ENCODE measurements at regions not wholly inside any gene's neighbourhood (a gene's known extent, or its start where the extent isn't known, plus 50 kb on each side); places are given as distances from the start of the nearest gene placed in this dataset.

DNA sequence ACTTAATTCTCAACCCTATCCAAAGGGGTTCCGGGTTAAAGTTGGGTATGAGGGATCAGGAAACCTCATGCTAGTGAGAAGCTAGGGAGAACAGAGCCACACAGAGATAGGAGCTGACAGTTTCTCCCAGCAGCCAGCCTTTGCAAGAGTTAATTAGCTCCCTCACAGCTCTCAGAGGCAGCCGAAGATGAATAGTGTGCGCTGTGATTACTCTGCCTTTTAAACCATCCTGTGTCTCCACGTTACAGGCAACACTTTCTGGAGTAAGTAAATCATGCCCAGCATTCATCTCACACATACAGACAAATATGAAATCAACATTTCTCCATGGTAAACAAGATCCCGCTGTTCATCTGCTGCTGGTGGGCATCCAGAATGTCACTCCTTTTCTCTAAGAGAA is 429.6 kb downstream of the INSC start:
- no peak for DNase-seq

GRCh38 chr11:15547685-15548084 is 433.0 kb downstream of the INSC start:
- no peak for DNase-seq

DNA sequence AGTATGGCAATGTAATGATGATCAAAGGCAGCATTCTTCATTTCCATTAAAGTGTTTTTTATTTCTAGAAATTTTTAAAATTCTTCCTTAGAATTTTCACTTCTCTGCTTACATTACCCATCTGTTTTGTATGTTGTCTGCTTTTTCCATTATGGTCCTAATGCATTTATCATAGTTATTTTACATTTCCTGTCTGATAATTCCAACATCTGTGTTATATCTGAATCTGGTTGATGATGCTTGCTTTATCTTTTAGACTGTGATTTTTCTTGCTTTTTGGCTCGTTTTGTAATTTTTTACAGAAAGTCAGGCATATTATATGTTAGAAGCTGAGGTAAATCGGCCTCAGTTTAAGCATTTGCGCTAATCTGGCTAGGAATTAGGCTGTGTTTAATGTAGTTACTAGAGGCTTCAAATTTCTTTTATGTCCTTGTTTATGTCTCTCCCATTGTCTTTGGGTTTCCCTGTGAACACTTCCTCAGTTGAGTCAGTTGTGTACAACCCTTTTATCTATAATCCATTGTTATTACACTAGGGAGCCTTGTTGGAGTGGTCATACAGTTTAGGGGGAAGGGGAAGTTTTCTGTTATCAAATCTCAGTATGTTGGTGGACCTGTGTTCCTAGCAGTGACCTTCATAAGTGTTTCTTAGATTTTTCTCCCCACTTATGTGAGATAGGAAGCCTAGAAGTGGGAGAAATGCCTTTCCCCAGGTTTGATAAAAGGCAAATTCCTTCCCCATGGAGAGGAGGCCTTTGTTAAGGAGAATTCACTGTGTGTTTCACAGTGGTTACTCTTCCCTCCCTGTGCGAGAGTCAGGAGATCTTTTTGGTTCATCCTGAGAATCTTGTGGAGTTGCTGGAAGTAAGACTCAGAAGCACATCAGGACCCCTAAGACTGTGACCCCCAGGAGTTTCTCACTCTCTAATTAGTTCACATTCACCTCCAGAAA is 437.5 kb downstream of the INSC start:
- no peak for DNase-seq

DNA sequence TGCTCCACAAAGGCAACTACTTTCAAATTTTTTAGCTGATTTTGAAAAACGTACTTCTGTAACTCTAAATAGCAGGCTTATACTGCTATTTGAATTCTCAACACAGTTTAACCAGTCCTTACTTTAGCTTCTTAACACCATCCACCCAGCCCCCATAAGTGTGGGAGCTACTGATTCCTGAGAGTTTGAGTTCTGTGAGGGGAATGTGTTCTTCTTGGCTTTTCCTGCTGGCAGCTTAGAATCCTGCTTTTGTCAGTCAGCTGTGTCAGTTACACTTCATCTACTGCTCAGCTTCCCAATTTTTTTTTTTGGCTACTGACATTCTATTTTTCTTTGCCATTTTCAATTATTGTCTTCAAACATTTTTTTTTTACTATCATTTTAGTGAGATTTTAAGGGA is 440.4 kb downstream of the INSC start:
- no peak for DNase-seq

DNA sequence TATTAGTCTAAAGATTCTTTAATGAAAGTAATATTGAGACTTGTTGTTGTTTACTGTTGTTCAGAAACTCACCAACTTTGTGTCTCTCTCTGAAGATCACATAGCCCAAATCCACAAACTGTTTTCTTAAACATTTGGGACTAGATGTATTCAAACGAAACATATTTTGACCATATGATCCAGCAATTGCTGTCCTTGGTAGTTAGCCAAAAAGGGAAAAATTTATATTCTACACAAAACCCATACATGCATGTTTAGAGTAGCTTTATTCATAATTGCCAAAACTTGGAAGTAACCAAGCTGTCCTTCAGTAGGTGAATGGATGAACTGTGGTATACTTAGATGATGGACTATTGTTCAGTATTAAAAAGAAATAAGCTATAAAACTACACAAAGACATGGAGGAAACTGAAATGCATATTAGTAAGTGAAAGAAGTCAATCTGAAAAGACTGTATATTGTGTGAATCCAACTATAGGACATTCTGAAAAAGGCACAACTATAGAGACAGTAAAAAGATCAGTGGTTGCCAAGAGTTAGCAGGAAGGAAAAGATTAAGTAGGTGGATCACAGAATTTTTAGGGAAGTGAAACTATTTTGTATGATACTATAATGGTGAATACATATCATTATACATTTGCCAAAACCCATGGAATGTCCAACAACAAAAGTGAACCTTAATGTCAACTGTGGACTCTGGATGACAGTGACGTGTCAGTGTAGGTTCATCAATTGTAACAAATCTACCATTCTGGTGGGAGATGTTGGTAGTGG is 442.9 kb downstream of the INSC start:
- DNase-seq = no peak

DNA sequence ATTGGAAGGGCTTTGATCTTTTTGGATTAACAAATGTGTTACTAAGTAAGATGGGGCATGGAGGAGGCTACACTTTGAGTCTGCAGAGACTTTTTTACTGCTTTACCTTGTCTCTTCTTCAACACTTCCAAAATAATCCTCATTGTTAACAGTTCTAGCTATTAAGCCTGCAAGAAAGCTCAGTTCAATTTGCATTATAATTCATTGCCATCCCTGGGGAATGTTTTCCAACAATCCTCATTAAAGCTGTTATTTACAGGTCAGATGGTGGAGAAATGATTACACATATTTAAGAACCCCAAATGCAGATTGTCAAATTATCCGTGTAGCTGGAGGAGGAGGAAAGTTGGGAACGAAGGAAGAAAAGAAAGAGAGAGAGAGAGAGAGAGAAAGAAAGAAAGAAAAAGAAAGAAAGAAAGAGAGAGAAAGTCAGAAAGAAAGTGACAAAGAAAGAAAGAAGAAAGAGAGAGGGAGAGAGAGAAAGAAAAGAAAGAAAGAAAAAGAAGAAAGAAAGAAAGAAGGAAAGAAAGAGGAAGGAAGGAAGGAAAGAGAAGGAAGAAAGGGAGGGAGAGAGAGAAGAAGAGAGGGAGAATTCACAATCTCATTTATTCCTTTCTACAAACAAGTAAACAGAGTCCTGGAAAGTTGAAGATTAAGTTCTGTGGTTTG is 443.9 kb downstream of the INSC start:
- no peak for DNase-seq

GRCh38 chr11:15560689-15561467 is 446.2 kb downstream of the INSC start:
- no peak for DNase-seq

DNA sequence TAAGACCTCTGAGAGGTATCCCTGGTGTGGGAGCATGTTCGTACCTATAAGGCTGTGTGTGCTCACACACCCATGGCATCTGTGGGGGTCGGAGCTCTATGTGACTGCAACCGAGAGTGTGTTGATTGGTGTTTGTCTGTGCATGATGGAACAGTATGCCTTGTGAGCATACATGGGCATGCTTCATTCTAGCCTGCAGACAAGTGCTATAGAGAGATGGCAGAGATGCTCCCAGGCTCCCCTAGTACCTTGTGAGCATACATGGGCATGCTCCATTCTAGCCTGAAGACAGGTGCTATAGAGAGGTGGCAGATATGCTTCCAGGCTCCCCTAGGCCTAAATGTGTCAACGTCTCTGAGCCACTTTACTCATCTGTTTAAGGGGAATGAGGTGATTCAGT is 447.5 kb downstream of the INSC start:
- DNase-seq = no peak

GRCh38 chr11:15563054-15563453 is 448.3 kb downstream of the INSC start:
- no peak for DNase-seq

- DNase-seq = no peak
These were observed 451.2 kb downstream of the INSC start for GRCh38 chr11:15565880-15566279.

- no peak for DNase-seq
These were observed 453.7 kb downstream of the INSC start for GRCh38 chr11:15568440-15568839.

DNA sequence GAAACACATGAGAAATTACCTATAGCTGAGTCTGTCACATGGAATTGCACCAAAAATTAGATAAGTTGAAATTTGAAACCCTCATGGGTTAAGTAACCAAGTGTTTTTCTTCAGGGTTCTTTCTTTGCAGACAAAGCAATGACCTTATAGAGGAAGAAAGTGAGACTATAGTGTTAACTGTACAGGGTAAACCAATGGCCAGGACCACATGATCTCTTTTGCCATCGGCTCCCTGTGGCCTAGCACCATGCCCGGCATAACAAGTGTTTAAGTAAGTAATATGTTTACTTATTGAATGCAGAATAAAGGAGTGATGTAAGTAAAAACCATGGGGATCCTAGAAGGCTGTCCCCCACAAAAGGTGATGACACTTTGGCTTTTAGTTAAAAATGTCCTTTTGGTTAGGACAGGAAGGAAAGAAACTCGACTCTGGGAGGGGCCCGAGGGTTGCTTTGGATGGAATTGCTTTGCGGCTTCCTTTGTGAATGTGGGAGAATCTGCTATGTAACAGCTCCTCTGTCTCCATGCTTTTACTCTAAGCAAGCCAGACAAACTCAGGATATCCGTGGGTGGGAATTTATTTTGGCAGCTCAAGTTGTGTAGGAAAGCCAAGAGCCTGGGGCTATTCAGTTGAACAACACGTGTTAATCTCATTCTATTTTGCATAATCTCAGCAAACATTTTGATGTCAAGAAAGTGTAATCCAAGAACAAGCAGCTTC is 454.7 kb downstream of the INSC start:
- peak; percentile 63 for DNase-seq

DNA sequence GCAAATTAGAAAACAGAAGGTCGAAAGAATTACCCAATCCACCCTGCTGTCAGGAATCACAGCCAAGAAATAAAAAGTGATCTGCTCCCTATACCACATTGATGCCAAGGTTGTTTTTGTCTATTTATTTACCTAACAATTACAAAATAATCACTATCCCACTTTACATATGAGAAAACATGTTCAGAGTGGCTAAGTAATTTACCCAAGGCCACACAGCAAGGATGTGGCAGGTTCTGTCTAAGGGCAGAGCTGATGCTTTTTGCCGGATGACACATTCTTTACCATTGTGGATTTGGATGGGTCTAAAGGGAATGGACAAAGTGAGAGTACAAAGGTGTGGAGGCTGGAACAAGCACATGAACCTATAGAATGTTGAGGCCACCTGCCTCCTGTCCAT is 460.7 kb downstream of the INSC start:
- DNase-seq = no peak

GRCh38 chr11:15576769-15577168 is 462.0 kb downstream of the INSC start:
- DNase-seq = no peak

- no peak for DNase-seq
These were observed 462.8 kb downstream of the INSC start for GRCh38 chr11:15577519-15577918.

GRCh38 chr11:15579287-15580001 is 464.7 kb downstream of the INSC start:
- no peak for DNase-seq

DNA sequence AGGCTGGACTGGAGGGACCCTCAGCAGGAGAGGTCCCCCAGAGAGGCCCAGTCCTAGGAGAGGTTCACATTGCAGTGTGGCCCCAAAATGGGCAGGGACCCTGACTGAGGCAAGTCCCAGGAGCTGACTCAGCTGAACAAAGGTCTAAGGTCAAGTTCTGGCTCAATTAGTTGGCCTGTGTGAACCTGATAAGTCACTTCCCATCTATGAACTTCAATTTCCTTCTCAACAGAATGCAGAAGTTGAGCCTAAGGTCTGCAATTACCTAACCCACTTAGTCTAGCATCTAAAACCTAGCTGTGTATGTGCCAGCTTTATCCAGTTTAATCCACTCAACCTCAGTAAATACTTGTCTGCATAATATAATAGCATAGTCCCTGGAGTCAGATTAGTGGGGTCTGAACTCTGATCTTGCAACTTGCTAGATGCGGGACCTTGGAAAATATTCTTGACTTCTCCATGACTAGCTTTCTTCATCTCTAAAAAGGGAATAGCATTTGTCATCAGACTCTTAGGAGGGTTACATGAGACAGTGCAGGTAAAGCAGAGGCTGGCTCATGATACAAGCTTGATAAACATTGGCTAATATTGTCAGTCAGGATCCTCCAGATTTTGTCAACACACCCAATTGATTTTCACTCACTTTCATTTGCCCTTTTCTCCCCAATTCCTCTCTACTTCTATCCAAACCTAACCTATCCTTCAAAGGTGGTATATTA is 465.5 kb downstream of the INSC start:
- DNase-seq = no peak

DNA sequence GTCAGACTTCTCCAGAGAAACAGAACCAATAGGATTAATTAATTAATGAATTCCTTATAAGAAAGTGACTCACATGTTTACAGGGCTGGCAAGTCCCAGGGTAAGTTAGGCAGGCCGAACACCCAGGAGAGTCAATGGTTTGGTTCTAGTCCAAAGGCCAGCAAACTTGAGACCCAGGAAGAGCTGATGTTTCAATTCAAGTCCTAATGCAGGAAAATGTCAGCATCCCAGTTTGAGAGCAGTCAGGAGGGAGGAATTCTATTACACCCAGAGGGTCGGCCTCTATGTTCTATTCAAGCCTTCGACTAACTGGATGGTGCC is 466.0 kb downstream of the INSC start:
- DNase-seq = no peak

- DNase-seq = no peak
These were observed 469.4 kb downstream of the INSC start for GRCh38 chr11:15584158-15584557.

DNA sequence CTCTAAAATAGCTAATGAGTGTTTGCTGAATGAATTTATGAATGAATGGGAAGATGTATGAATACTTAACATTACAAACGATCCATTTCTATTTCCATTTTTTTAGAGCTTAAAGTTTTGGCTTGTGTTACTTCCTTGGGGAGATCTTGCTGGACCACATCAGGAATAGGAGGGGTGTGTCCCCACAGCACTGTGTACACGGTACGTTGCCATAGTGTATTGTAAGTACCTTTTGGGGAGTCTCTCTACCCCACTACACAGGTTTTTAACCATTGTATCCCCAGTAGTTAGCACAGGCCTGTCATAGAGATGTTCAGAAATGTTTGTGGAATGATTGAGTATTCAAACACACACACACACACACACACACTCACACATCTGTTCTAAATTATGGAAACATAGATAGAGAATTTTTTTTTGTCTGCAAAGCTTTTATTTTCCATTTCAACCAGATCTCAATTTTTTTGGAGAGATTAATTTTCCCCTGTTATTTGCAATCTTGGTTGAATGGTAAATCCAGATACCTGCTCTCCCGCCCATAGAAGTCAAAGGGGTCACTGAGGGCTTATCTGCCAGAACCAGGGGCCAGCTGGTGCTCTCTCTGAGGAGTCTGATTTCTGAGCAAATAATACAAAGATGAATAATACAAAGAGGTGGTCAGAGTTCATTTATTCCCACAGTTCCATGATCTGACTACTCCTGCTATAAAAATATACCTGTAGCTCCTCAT is 471.0 kb downstream of the INSC start:
- peak; percentile 51 for DNase-seq

All from right forelimb (tissue), 1 donor.